ENCODE measurements at regions not wholly inside any gene's neighbourhood (a gene's known extent, or its start where the extent isn't known, plus 50 kb on each side); places are given as distances from the start of the nearest gene placed in this dataset.
A peak's percentile ranks its signal among the peaks of the same experiment; 100 is the strongest.
"Not testable (repeated sequence)": the region's sequence is repeated elsewhere in the genome, so short reads cannot be mapped to it uniquely, and the experiment has no call there.

DNA sequence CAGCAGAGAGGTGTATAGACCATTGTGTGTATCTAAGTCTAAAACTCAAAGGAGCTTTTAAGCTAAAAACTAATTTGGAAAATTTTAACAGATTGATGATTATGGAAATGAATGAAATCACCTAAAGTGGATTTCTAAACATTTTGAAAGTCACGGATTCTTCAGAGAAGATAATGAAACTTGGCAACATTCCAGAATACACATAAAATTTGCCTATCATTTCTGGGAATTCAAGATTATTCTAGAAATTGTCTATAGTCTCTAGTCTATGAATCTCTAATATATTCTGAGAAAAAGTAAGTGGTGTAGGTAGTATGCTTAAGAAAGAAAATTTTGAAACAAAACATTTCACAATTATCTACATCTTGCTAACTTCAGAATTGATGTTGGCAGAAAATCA is 1117.9 kb upstream of the CNTN5 start:
- no peak for DNase-seq (ENCODE audit: low read depth)
- no peak overlapping the region for H3K4me3 ChIP-seq (ENCODE audit: low read depth, low read length)

DNA sequence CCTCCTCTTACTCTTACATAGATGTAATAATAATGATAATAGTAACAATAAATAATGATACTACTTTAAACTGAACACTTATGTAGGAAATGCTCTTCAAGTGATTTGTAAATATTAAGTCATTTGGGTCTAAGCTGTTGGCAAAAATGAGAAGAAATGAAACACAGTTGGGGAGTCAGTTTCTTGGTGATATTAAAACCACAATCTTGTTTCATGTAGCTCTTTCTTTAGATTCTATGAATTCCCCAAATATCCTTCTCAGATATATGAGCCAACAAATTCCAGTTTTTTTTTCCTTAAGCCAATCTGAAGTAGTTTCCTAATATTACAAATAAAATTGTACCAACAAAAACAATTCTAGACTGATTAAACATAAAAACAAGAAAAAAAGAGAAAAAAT is 1115.6 kb upstream of the CNTN5 start:
- DNase-seq (ENCODE audit: low read depth) = no peak
- H3K4me3 ChIP-seq (ENCODE audit: low read depth, low read length) = no peak overlapping the region

DNA sequence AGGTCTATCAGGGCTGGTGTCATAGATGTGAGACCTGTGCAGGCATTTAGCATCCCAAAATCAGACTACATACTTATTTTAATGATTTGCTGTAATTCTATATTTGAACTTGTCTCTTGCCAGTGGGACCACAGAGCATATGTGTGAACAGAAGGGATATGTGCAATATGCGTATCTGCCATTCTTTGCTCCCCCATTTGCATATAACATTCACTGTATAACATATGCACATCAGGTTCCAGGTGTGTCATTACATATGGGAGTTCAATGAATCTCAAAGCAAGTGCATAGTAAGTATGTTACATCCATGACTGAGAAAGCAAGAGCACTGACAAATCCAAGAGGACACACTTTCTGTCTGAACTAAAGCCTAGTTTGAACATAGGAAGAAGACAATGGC is 1115.1 kb upstream of the CNTN5 start:
- DNase-seq (ENCODE audit: low read depth) = no peak
- H3K4me3 ChIP-seq (ENCODE audit: low read depth, low read length) = no peak overlapping the region

DNA sequence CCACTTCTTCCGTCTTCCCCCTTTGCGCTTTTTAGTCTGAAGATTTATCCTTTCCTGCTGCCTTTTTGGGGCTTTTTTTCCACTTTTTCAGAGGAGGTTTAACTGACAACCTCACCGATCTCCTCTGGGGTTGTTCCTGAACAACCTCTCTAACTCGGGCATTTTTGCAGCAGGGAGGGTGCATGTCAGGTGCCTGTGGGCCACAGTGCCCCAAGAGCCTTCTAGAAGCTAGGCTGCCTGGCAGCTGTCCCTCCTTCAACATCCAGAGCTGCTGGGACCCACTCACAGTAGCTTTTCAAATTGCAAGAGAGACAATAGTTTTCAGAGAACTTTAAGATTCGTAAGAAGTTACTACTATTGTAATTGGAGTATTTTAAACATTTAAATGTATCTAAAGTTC is 1112.4 kb upstream of the CNTN5 start:
- no peak for DNase-seq (ENCODE audit: low read depth)
- H3K4me3 ChIP-seq (ENCODE audit: low read depth, low read length) = no peak overlapping the region

DNA sequence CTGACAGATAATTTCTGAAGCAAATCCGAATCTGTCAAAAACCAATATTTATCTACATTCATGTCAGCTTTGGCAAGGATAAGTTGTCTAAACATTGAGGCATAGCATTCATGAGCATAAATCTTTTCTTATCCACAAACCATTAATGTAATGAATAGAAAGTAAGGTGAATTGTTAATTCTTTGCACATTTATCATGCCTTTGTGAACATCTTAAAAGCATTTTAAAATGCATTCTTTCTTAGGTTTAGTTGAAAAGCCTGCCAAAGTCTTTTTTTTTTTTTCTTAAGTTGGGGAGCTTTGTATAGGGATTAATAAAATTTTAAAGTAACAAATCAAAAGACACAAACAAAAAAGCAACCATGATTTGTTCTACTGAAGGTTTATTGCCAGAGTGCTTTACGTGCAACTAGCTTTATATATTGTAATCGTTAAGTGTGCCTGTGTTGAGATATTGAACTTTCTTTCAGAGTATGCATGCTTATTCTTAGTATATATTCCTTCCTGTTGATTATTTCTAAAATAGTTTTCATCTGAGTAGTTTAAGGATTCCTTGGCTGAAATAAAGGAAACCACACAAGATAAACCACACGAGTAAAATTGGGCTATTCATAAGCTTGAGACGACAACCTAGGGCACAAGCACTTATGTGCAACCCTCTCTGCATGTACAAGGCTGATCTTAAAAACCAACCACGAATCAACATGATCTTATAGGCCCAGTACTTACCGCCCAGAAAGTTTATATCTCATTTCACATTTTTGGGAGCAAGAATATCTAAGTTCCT is 1110.9 kb upstream of the CNTN5 start:
- no peak for DNase-seq (ENCODE audit: low read depth)
- no peak overlapping the region for H3K4me3 ChIP-seq (ENCODE audit: low read depth, low read length)

DNA sequence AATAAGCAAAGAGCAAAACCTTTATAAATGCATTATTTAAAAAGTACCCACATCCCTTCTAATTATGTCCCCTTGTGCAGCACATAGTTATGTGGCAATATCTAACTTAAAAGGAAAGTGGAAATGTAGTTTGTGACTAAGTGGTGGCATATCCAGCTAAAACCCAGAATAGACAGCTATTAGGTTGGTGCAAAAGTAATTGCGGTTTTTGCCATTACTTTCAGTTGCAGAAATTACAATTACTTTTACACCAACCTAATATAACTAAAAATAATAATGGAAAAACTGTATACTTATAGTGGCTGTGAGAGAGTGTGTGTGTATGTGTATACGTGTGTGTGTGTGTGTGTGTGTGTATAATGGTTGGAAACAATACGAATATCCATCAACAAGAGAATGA is 1108.1 kb upstream of the CNTN5 start:
- DNase-seq (ENCODE audit: low read depth) = no peak
- H3K4me3 ChIP-seq (ENCODE audit: low read depth, low read length) = no peak overlapping the region

DNA sequence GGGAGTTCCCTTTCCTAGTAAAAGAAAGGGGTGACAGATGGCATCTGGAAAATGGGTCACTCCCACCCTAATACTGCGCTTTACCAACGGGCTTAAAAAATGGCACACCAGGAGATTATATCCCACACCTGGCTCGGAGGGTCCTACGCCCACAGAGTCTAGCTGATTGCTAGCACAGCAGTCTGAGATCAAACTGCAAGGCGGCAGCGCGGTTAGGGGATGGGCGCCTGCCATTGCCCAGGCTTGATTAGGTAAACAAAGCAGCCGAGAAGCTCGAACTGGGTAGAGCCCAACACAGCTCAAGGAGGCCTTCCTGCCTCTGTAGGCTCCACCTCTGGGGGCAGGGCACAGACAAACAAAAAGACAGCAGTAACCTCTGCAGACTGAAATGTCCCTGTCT is 1097.8 kb upstream of the CNTN5 start:
- DNase-seq (ENCODE audit: low read depth); H3K4me3 ChIP-seq (ENCODE audit: low read depth, low read length): not testable (repeated sequence)

DNA sequence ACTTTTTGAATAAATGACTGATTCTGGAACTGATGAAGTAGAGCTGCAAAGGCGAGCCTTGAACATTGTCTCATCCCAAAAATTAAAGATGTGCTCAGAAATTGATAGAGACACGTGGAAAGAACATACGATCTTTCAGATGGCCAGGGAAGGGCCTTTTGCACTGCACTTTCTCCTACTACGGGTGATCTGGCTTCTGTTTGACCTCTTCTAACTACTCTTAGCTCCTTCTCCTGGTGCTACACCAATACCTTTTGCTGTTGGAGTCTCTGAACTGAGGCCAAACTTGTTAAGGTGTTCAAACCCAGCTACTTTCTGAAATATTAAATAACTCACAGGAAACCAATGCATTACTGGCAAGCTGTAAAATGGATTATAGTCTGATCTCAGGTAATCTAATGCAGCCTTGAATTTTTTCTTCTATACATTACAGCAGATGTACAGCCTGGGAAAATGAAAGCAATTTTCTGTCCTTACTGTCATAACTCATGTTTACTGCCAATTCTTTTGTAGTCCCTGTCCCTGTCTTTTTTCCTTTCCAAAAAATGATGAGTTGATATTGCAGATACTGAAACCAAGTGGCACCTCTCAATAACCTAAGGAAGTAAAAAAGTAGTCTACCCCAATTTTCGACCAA is 1086.1 kb upstream of the CNTN5 start:
- DNase-seq (ENCODE audit: low read depth) = no peak
- no peak overlapping the region for H3K4me3 ChIP-seq (ENCODE audit: low read depth, low read length)

DNA sequence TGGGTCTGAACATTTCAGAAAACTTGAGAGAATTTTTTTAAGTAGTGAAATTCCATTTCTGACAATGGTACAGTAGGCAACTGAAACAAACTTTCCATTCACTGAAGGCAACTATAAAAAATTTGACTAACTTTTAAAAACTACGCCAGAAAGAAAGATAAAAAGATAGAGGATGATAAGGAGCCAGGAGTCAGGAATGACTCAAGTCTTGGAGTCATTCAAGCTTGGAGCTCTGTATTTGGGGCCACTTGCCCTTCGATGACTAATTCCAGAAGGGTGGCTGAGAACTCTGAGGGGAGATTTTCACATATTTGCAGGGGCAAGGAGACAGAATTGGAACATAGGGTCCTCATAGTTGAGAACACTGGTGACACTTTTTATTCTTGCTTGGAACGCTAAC is 1083.2 kb upstream of the CNTN5 start:
- peak; percentile 3 for DNase-seq (ENCODE audit: low read depth)
- no peak overlapping the region for H3K4me3 ChIP-seq (ENCODE audit: low read depth, low read length)

DNA sequence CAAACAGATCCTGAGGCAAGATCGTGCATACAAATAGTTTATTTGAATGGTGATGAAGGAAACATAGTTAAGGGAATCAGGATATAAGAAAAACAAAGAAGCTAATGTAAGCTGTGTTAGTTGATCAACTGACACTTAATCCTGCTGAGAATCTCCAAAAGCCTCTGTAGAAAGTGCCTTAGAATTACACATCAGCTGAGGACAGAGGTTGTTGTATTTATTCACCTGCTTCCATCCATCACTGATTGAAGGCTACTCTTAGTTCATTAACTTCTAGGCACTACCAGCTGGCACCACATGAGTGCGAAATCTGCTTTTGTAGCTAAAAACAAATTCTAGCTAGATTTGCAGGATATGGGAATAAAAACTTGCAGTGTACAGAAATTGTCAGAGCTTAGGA is 1082.0 kb upstream of the CNTN5 start:
- H3K4me3 ChIP-seq (ENCODE audit: low read depth, low read length) = no peak overlapping the region
- peak; percentile 4 for DNase-seq (ENCODE audit: low read depth)

DNA sequence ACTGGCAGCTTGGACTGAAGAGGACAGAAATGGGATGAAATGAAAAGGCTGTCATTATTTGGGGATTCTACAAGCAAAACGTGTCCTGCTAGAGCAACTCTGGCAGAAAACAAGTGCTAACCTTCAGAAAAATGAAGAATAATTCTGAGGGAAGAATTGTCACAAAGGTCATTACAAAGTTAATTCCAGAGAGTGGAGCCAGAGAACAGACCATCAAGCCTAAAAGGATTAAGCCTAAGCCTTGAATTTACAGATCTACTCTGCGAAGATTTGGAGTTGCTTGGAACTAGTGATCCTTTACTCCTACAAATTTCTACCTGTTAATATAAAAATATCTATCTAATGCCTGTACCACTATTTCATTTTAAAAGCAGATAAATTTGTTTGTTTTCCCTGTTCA is 1077.3 kb upstream of the CNTN5 start:
- H3K4me3 ChIP-seq (ENCODE audit: low read depth, low read length) = no peak overlapping the region
- DNase-seq (ENCODE audit: low read depth) = no peak

DNA sequence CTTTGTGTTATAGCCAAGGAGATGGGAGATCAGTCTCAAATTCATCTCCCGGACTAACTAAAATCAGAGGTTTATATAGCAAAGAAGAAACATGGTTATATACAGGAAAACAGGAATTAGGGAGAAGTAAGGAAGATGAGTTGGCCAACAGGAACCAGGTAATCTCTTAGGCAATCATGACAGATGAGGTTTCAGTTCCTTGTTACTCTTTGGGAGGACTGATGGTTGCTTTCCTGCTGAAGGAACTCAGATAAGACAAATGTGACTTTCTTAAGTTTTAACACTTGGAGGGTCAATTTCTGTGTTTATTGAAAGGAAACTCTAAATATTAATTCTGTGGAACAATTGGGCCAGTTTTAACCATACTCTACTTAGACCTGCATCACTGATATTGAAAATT is 1072.0 kb upstream of the CNTN5 start:
- H3K4me3 ChIP-seq (ENCODE audit: low read depth, low read length) = no peak overlapping the region
- no peak for DNase-seq (ENCODE audit: low read depth)

DNA sequence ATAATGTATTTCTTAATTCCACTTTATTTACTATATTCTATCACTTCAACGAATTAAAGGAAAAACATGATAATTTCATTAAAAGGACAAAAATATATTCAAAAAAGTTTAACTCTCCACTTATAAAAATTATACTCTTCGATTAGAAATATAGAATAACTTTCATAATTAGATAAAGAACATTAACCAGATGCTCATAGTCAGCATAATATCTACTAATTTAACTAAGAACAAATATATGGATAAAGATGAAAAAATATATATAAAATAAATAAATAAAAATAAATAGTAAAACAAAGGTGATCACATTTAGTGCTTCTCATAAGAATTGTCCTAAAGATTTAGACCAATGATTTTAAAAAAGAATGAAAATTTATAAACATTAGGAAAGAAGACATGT is 1065.2 kb upstream of the CNTN5 start:
- no peak overlapping the region for H3K4me3 ChIP-seq (ENCODE audit: low read depth, low read length)
- DNase-seq (ENCODE audit: low read depth) = no peak

DNA sequence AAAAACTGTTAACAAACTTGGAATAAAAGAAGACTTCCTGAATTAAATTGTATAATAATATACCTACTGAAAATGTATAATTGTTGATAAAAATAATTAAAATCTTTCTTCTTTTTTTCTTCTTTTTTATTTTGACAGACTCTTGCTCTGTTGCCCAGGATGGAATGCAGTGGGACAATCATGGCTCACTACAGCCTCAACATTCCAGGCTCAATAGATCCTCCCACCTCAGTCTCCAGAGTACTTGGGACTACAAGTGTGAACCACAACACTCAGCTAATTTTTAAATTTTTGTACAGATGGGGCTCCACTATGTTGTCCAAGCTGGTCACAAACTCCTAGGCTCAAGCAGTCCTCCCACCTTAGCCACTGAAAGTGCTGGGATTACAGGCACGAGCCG is 1063.8 kb upstream of the CNTN5 start:
- no peak overlapping the region for H3K4me3 ChIP-seq (ENCODE audit: low read depth, low read length)
- no peak for DNase-seq (ENCODE audit: low read depth)

DNA sequence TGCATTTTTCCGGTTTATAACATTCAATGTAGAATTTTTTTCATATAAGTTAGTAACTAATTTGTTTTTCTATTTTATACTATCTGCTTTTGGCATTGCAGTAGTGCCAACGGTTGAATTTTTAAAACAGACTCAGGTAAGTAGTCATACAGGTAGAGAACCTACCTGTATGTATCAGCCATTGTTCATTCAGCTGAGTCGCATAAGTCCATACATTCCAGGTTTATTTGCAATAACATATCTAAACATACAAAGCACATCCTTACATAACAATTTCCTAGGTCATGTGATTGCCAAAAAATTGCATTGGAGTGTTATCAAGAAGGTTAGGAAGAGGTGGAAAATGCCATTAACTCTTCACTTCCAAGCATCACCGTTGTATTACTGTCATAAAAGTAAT is 1059.3 kb upstream of the CNTN5 start:
- DNase-seq (ENCODE audit: low read depth) = no peak
- H3K4me3 ChIP-seq (ENCODE audit: low read depth, low read length) = no peak overlapping the region

DNA sequence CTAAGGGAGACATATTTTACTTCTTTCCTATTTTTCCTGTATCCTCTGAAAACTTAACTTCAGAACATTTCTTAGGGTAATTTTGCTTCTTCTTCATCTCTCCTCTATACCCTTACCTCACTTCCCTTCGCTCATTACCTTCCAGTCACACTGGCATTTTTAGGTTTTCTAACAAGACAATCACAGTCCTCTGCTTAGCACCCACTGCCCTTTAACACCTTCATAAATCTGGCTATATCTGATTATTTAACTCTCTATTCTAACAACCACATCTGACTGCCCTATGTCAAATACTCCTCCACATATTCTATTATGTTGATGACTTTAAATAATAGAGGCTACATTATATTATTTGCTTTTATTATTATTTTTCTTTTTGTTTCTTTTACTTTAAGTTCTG is 1058.0 kb upstream of the CNTN5 start:
- DNase-seq (ENCODE audit: low read depth) = no peak
- no peak overlapping the region for H3K4me3 ChIP-seq (ENCODE audit: low read depth, low read length)

DNA sequence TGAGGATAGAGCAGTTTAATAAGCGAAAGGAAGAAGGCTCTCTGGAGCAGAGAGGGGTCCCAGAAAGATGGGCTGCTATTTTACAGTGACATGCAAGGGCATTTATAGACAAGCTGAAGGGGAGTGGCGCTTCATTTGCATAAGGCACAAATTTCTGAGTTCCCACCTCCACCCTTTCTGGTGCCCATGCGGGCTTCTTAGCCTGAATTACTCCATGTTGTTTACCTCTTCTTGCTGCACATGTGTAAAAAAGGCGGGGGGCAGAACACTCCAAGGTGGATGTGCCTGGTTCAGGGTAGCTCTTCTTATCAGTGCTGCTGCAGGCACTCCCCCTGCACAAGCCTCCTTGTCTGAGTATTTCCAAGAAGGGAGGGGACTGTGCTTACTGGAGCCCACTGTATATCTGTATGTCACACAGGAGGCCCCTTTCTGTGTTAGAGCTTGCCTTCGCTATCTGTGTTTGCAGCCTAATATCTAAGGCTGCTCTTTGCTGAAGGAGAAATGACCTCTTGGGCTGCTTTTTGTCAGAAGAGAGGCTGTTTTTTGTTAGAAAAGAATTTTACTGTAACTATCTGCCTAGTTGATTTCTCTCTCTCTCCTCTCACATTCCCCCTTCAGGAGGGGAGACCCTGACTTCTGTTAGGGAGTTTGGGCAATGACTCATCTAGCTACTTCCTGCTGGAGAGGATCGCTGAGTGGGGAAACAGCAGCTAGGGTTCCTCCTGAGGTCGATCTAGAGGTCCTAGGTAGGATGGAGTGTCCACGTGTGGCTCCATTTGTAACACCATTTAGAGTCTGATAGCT is 1057.0 kb upstream of the CNTN5 start:
- DNase-seq (ENCODE audit: low read depth) = no peak
- H3K4me3 ChIP-seq (ENCODE audit: low read depth, low read length) = no peak overlapping the region

DNA sequence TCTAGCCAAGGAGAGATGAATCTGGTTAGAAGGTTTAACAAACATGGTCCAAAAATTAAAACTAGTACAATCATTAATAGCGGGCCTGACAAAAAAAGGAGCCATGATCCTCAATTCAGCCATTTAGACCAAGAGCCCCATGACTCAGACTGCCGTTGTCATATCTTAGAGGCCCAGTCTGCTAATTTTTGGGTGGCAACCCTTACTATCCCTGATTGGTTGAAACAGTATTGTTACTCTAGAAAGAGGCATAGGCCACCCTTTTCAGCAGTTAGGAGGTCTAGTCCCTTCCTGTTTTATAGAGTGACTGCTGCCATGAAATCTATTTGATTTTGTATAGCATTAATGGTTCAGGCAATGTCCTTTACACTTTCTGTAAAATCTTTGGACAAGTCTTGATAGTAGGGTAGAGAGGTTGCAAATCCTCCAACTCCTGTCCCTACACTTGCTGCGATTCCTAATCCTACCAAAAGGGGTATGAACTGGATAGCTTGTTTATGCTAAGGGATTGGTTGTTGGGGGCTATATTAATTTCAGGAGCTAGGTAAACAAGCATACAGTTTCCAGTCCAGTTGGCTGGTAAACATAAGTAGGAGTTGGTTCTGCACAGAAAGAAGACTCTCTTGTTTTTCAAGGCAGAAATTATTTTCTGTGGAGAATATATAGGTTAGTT is 1056.3 kb upstream of the CNTN5 start:
- no peak for DNase-seq (ENCODE audit: low read depth)
- no peak overlapping the region for H3K4me3 ChIP-seq (ENCODE audit: low read depth, low read length)

DNA sequence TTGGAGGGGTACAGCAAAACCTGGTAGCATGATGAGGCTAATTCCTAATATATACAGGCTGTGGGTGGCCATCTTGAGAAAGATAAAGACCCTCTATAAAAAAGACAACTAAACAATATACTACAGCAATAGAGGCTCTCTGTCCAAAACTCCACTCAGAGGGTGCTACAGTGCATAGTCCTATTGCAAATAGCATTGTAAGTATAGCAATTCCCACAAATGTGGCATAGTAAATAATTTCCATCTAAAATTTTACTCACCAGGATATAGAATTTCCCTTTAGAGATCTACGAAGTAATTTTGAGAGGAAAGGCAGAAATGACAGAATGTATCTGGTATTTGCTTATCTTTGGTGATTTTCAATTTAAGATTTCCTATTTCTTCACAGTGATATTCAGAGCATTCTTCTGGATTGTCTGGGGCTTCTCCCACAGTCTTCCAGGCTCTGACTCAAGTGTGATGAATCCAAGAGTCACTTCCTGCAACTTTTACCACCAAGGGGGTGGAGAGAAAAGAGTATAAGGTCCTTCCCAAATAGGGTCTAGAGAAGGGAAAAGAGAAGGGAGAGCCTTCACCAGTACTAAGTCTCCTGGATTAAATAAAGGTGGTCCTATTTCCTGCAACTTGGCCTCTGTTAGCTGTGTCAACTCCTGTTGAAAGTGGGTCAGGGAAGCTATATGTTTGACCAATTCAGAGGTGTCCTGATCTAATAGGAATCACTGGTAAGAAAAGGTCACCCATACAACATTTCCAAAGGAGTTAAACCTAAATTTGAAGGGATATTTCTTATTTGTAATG is 1054.7 kb upstream of the CNTN5 start:
- no peak overlapping the region for H3K4me3 ChIP-seq (ENCODE audit: low read depth, low read length)
- DNase-seq (ENCODE audit: low read depth) = peak; percentile 76
